ENCODE measurements at regions not wholly inside any gene's neighbourhood (a gene's known extent, or its start where the extent isn't known, plus 50 kb on each side); places are given as distances from the start of the nearest gene placed in this dataset.

- TF ChIP-seq POLR2A (IDR thresholded peaks at IDR 0.05) = no peak
- TF ChIP-seq CTCF (IDR thresholded peaks at IDR 0.05) = no peak
- no peaks in the 10 kb centered on the region for H3K36me3 ChIP-seq
- no peaks in the 10 kb centered on the region for H3K4me1 ChIP-seq
- H3K4me3 ChIP-seq = no peak overlapping the region
- ATAC-seq = no peak
- no peak overlapping the region for H3K27ac ChIP-seq
- DNase-seq = no peak
- H3K9me3 ChIP-seq = peaks cover 0 to 3% (median 0%) of the 10 kb centered on the region in 12 donors
- intact Hi-C loops (cut with DNase I) = loop anchor here in 1 of 10 donors (10.0 kb wide), 1 partner anchor 237 kb away; no protein-coding TSS in a partner anchor
- 70 to 75% (median 74%) methylated on average over 3 to 4 of the region's 4 CpGs for WGBS, 4 donors
- H3K27me3 ChIP-seq = peaks cover 0 to 16% (median 0%) of the 10 kb centered on the region in 9 donors
Observed at GRCh38 chr1:25091658-25092057, 140.6 kb downstream of the SYF2 start.

GRCh38 chr1:25090707-25091422, 141.4 kb downstream of the SYF2 start:
- DNase-seq = no peak
- no peaks in the 10 kb centered on the region for H3K4me1 ChIP-seq
- WGBS, 4 donors = 80 to 86% (median 82%) methylated on average over 13 of the region's 13 CpGs
- H3K4me3 ChIP-seq = no peak overlapping the region
- ATAC-seq = no peak
- peaks cover 0 to 3% (median 0%) of the 10 kb centered on the region in 12 donors for H3K9me3 ChIP-seq
- H3K27ac ChIP-seq = no peak overlapping the region
- H3K27me3 ChIP-seq = peaks cover 0 to 16% (median 0%) of the 10 kb centered on the region in 9 donors
- intact Hi-C loops (cut with DNase I) = loop anchor here in 1 of 10 donors (10.0 kb wide), 1 partner anchor 236 kb away; no protein-coding TSS in a partner anchor
- no peak for TF ChIP-seq CTCF (IDR thresholded peaks at IDR 0.05)
- no peak for TF ChIP-seq POLR2A (IDR thresholded peaks at IDR 0.05)
- H3K36me3 ChIP-seq = no peaks in the 10 kb centered on the region

GRCh38 chr1:25089772-25090171, 142.5 kb downstream of the SYF2 start:
- Histone ChIP-seq H3K4me3 (no peak overlapping the region), H3K4me1 (no peaks in the 10 kb centered on the region), H3K36me3 (no peaks in the 10 kb centered on the region), H3K9me3 (peaks cover 0 to 3% (median 0%) of the 10 kb centered on the region in 12 donors), H3K27me3 (peaks cover 0 to 16% (median 0%) of the 10 kb centered on the region in 9 donors), H3K27ac (no peak overlapping the region)
- DNase-seq (no peak), ATAC-seq (no peak)
- no peak for TF ChIP-seq CTCF (IDR thresholded peaks at IDR 0.05)
- TF ChIP-seq POLR2A (IDR thresholded peaks at IDR 0.05) = no peak
- intact Hi-C loops (cut with DNase I) = loop anchor here in 1 of 10 donors (10.0 kb wide), 1 partner anchor 235 kb away; no protein-coding TSS in a partner anchor
- 73 to 87% (median 81%) methylated on average over 7 of the region's 7 CpGs for WGBS, 4 donors

GRCh38 chr1:25088946-25089345, 143.4 kb downstream of the SYF2 start:
- H3K4me1 ChIP-seq = no peaks in the 10 kb centered on the region
- TF ChIP-seq POLR2A (IDR thresholded peaks at IDR 0.05) (no peak), CTCF (IDR thresholded peaks at IDR 0.05) (no peak)
- intact Hi-C loops (cut with DNase I) = no loop called here
- peaks cover 0 to 15% (median 0%) of the 10 kb centered on the region in 9 donors for H3K27me3 ChIP-seq
- H3K9me3 ChIP-seq = no peaks in the 10 kb centered on the region
- peak in 1 of 4 donors; percentile 28 for ATAC-seq
- H3K36me3 ChIP-seq = no peaks in the 10 kb centered on the region
- no peak for DNase-seq
- H3K27ac ChIP-seq = no peak overlapping the region
- WGBS, 4 donors = 69 to 82% (median 75%) methylated on average over 7 of the region's 7 CpGs
- no peak overlapping the region for H3K4me3 ChIP-seq
